ENCODE measurements at regions not wholly inside any gene's neighbourhood (a gene's known extent, or its start where the extent isn't known, plus 50 kb on each side); places are given as distances from the start of the nearest gene placed in this dataset.

GRCh38 chr13:31686670-31687425 is 52.5 kb upstream of the RXFP2 start:
- TF ChIP-seq SUZ12 (IDR thresholded peaks at IDR 0.05; ENCODE audit: extremely low read depth, insufficient read depth, insufficient read length) (no peak), YY1 (IDR thresholded peaks at IDR 0.05; ENCODE audit: insufficient read depth, insufficient read length) (no peak)
